ENCODE measurements at regions not wholly inside any gene's neighbourhood (a gene's known extent, or its start where the extent isn't known, plus 50 kb on each side); places are given as distances from the start of the nearest gene placed in this dataset.

DNA sequence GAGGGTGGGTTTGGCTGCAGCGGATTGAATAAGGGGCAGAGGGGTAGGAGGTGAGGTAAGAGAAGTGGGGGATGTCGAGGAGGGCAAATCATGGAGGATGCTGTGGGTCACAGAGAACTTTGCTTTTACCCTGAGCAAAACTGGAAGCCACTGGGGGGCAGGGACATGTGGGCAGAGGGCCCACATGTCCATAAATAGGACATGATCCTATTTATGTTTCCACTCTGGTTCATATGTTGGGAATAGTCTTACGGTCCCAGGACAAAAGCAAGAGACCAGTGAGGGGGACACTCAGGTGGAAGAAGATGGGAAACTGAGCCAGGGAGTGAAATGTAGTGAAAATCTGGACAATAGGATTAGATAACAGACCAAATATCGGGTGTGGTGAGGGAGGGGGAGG lies 85.5 kb upstream of the MRPS22 start (continued):
- TF ChIP-seq, protein P1, sequence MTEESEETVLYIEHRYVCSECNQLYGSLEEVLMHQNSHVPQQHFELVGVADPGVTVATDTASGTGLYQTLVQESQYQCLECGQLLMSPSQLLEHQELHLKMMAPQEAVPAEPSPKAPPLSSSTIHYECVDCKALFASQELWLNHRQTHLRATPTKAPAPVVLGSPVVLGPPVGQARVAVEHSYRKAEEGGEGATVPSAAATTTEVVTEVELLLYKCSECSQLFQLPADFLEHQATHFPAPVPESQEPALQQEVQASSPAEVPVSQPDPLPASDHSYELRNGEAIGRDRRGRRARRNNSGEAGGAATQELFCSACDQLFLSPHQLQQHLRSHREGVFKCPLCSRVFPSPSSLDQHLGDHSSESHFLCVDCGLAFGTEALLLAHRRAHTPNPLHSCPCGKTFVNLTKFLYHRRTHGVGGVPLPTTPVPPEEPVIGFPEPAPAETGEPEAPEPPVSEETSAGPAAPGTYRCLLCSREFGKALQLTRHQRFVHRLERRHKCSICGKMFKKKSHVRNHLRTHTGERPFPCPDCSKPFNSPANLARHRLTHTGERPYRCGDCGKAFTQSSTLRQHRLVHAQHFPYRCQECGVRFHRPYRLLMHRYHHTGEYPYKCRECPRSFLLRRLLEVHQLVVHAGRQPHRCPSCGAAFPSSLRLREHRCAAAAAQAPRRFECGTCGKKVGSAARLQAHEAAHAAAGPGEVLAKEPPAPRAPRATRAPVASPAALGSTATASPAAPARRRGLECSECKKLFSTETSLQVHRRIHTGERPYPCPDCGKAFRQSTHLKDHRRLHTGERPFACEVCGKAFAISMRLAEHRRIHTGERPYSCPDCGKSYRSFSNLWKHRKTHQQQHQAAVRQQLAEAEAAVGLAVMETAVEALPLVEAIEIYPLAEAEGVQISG (CRISPR knock-in tag; IDR thresholded peaks at IDR 0.05): no peak

DNA sequence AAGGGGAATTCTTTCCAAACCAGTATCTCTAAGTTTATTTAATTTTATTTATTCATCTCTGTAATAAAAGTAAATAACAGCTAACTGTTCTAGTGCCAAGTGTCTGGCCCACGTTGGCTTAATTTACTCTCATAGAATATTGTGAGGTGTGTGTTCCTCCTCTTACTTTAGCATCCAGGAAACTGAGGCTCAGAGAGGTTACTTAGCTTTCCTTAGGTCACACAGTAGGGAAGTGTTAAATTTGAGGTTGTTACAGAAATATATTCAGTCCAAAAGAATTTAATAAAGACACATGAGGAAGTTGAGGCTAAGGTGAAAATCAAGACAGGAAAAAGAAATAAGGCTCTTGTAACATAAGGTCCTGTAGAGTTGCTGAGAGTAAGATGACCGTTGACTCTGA lies 84.4 kb upstream of the MRPS22 start:
- in situ Hi-C loops (cut with HindIII; ENCODE audit: extremely low pct_ligation_motif_present, low pct_unique_long_range_greater_than_20kb): no loop called here
- no TSS peak for BruUV-seq (replicated peaks)

More for the DNA sequence above, 84.4 kb upstream of the MRPS22 start:
- Histone ChIP-seq H3K4me2 (ENCODE audit: low read depth, low read length) (no peak overlapping the region), H3K9me3 (ENCODE audit: low read length) (no peaks in the 10 kb centered on the region), H2AFZ (ENCODE audit: low read length) (no peak overlapping the region), H3K36me3 (replicated peaks in 1 of 2; ENCODE audit: control insufficient read depth in 1 of 2, insufficient read depth in 2 of 2, low read length in 2 of 2) (no peaks in the 10 kb centered on the region), H3K79me2 (ENCODE audit: insufficient read depth, low read length) (no peaks in the 10 kb centered on the region), H3K4me1 (ENCODE audit: insufficient read depth, low read length) (no peaks in the 10 kb centered on the region), H4K20me1 (ENCODE audit: insufficient read depth, low read length) (no peaks in the 10 kb centered on the region), H3K27me3 (ENCODE audit: control insufficient read depth in 1 of 2, insufficient read depth in 2 of 2, low read length in 2 of 2) (peaks cover 0 to 3% of the 10 kb centered on the region in 2 experiments; a peak in 2 of 5 replicates), H3K4me3 (replicated peaks in 1 of 3; ENCODE audit: insufficient read depth in 1 of 3, low read depth in 2 of 3, low read length in 3 of 3) (no peak overlapping the region), H3K9ac (ENCODE audit: insufficient read depth, low read depth, low read length) (no peak overlapping the region), H3K27ac (ENCODE audit: extremely low read length, insufficient read depth, low read length) (no peak overlapping the region)
- ChIA-PET CTCF (ENCODE audit: low intra/inter-chr PET ratio, low total read pairs) (no interaction called here), POLR2A (no interaction called here)
- intact Hi-C loops (cut with micrococcal nuclease; ENCODE audit: unreplicated experiment): no loop called here
- no peak for TF ChIP-seq ZSCAN25 (CRISPR knock-in tag; IDR thresholded peaks at IDR 0.05)
- TF ChIP-seq, protein P2, sequence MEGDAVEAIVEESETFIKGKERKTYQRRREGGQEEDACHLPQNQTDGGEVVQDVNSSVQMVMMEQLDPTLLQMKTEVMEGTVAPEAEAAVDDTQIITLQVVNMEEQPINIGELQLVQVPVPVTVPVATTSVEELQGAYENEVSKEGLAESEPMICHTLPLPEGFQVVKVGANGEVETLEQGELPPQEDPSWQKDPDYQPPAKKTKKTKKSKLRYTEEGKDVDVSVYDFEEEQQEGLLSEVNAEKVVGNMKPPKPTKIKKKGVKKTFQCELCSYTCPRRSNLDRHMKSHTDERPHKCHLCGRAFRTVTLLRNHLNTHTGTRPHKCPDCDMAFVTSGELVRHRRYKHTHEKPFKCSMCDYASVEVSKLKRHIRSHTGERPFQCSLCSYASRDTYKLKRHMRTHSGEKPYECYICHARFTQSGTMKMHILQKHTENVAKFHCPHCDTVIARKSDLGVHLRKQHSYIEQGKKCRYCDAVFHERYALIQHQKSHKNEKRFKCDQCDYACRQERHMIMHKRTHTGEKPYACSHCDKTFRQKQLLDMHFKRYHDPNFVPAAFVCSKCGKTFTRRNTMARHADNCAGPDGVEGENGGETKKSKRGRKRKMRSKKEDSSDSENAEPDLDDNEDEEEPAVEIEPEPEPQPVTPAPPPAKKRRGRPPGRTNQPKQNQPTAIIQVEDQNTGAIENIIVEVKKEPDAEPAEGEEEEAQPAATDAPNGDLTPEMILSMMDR (CRISPR knock-in tag; IDR thresholded peaks at IDR 0.05): no peak
- TF ChIP-seq RNF2 (conservative IDR thresholded peaks at IDR 0.05; ENCODE audit: low read depth): no peak
- TF ChIP-seq ATF7-NPFF (CRISPR knock-in tag; IDR thresholded peaks at IDR 0.05; ENCODE audit: low read depth): no peak
- TF ChIP-seq NCOA2 (CRISPR knock-in tag; IDR thresholded peaks at IDR 0.05): no peak
- TF ChIP-seq, protein P3, sequence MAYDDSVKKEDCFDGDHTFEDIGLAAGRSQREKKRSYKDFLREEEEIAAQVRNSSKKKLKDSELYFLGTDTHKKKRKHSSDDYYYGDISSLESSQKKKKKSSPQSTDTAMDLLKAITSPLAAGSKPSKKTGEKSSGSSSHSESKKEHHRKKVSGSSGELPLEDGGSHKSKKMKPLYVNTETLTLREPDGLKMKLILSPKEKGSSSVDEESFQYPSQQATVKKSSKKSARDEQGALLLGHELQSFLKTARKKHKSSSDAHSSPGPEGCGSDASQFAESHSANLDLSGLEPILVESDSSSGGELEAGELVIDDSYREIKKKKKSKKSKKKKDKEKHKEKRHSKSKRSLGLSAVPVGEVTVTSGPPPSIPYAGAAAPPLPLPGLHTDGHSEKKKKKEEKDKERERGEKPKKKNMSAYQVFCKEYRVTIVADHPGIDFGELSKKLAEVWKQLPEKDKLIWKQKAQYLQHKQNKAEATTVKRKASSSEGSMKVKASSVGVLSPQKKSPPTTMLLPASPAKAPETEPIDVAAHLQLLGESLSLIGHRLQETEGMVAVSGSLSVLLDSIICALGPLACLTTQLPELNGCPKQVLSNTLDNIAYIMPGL (CRISPR knock-in tag; IDR thresholded peaks at IDR 0.05; ENCODE audit: borderline replicate concordance in 1 of 2, low read depth in 1 of 2): no peak
- no peak for TF ChIP-seq U2AF1 (optimal IDR thresholded peaks at IDR 0.05; ENCODE audit: low read depth, low read length)
- TF ChIP-seq, protein P4, sequence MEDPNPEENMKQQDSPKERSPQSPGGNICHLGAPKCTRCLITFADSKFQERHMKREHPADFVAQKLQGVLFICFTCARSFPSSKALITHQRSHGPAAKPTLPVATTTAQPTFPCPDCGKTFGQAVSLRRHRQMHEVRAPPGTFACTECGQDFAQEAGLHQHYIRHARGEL (CRISPR knock-in tag; IDR thresholded peaks at IDR 0.05): no peak
- FAIRE-seq (no peak), DNase-seq (ENCODE audit: low spot score) (no peak), ATAC-seq (no peak)
- 2% methylated on average over 2 of the region's 2 CpGs for whole genome bisulfite sequencing (ENCODE audit: low lambda C conversion rate)
